NCI-H2081 treated with DMSO at 0.1 percent for 48 hours (cell line): ENCODE measurements at regions not wholly inside any gene's neighbourhood (a gene's known extent, or its start where the extent isn't known, plus 50 kb on each side); places are given as distances from the start of the nearest gene placed in this dataset.

Experiments
- DNase-seq: peaks from one replicate; lab custom pipeline; 2025; lab: John Stamatoyannopoulos, UW

GRCh38 chr2:144582651-144583380, 62.9 kb upstream of the ZEB2 start:
- DNase-seq: no peak

GRCh38 chr2:144580521-144581161, 60.7 kb upstream of the ZEB2 start:
- DNase-seq: no peak

DNA sequence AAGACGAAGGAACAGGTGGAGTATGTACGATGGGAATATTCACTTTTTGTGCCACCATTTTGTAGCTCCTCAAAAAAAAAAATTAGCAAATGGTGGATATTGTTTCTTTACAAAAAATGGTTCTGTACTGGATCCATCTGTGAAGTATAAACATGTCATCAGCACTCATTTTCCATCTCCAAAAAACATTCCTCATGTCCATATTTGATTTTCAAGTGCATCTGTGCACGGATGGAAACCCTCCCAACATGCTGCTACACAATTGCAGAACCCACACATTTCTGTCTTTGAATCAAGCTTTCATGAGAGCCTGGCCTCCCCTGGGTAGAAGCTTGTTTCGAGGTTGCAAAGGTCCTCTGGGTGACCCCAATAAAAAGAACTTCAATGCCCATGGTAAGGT, 59.6 kb upstream of the ZEB2 start:
- DNase-seq: no peak

DNA sequence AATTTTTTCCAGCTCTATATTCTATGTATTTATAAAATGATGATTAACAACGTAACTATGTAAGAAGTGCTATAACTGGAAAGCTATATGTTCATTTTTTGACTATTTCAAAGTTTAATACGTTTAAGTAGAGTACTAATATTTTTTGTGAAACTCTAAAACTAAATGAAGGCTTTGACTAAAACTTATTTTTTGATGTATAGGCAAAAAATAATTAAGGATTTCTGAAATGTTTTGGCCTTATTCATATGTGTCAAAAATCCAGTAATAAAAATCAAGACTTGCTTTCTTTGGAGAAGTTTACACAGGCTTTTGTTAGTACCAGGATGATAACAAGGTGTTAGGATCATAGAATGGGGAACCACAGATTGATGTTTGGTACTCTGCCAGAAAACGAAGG, 58.2 kb upstream of the ZEB2 start:
- DNase-seq: no peak

- DNase-seq: no peak
These were observed 53.1 kb upstream of the ZEB2 start for GRCh38 chr2:144572977-144573376.

DNA sequence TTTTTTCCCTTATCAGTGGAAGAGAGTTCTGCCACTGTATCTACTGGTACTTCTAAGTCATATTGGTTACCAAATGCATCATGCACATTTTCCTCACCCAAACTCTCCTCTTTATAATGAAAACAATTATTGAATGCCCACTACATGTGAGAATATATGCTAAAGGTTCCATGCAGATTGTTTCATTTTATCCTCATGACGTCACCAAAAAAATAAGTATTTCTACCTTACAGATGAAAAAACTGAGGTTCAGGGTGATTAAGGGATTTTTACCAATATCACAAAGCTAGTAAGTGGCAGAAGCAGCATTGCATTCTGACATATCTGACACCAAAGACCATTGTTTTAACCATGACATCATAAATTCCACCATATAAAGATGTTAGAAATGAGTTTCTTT, 51.9 kb upstream of the ZEB2 start:
- DNase-seq: no peak

- no peak for DNase-seq
These were observed 50.6 kb upstream of the ZEB2 start for GRCh38 chr2:144570566-144570965.
